IMR-90 (cell line): ENCODE measurements at regions not wholly inside any gene's neighbourhood (a gene's known extent, or its start where the extent isn't known, plus 50 kb on each side); places are given as distances from the start of the nearest gene placed in this dataset.

Experiments used
- ATAC-seq: fragments of 200-7000 bp; cut with Tn5 transposase; 2 replicates; pipeline ENCODE4 v1.9.1; 2020; ENCODE audit warnings: low read depth, mild to moderate bottlenecking, moderate library complexity
- BruUV-seq: library from RNA; stranded (reverse); fragments of 400-500 nt; replicated peaks from 2 replicates; lab custom pipeline; 2021; lab: Mats Ljungman, UMichigan
- CTCF ChIA-PET: fragments of 300-600 bp; formaldehyde crosslinking; extraction: SDS; loops from one replicate; lab custom pipeline; 2021; ENCODE audit warnings: antibody characterized with exemption; lab: Yijun Ruan, JAX
- POLR2A ChIA-PET: fragments of 300-600 bp; sonication (Branson Sonifier 250); formaldehyde crosslinking; loops from one replicate; lab custom pipeline; 2022; ENCODE audit warnings: antibody characterized with exemption; ENCODE audit not compliant: unreplicated experiment; lab: Charles Lee
- DNase-seq: peaks from one replicate; pipeline ENCODE4 v3.0.0; 2013
- H2AFZ ChIP-seq: replicated peaks from 2 replicates; pipeline ENCODE3; 2013; ENCODE audit warnings: low read length, mild to moderate bottlenecking; ENCODE audit not compliant: poor library complexity
- H2AK5ac ChIP-seq: 2 replicates; pipeline ENCODE4 v1.6.1; 2013; ENCODE audit warnings: low read depth, low read length, inconsistent platforms
- H2AK9ac ChIP-seq: replicated peaks from 2 replicates; pipeline ENCODE3; 2013; ENCODE audit warnings: mild to moderate bottlenecking, low read depth, low read length, moderate library complexity; ENCODE audit not compliant: poor library complexity
- H2BK120ac ChIP-seq: 2 replicates; pipeline ENCODE4 v1.6.1; 2013; ENCODE audit warnings: low read depth, low read length, inconsistent platforms
- H2BK15ac ChIP-seq: 3 replicates; pipeline ENCODE4 v1.6.1; 2013; ENCODE audit warnings: low read depth, low read length, inconsistent platforms
- H2BK20ac ChIP-seq: 2 replicates; pipeline ENCODE4 v1.6.1; 2013; ENCODE audit warnings: low read depth, mild to moderate bottlenecking, inconsistent platforms, low read length, moderate library complexity
- H2BK5ac ChIP-seq: 2 replicates; pipeline ENCODE4 v1.6.1; 2013; ENCODE audit warnings: mild to moderate bottlenecking, low read depth, low read length, inconsistent platforms; ENCODE audit not compliant: poor library complexity, severe bottlenecking
- H3K14ac ChIP-seq: replicated peaks from 2 replicates; pipeline ENCODE4 v1.6.1; 2013; ENCODE audit warnings: low read depth, low read length, inconsistent platforms
- H3K18ac ChIP-seq: 2 replicates; pipeline ENCODE4 v1.6.1; 2013; ENCODE audit warnings: low read depth, low read length, control low read depth
- H3K23ac ChIP-seq: 2 replicates; pipeline ENCODE4 v1.6.1; 2013; ENCODE audit warnings: low read depth, low read length, inconsistent platforms
- H3K27ac ChIP-seq: 2 replicates; pipeline ENCODE4 v1.5.1; 2013; ENCODE audit warnings: mild to moderate bottlenecking, control low read depth, low read length; ENCODE audit not compliant: insufficient read depth
- H3K27me3 ChIP-seq: 2 replicates; pipeline ENCODE4 v1.6.1; 2013; ENCODE audit warnings: low read length; ENCODE audit not compliant: control insufficient read depth, insufficient read depth
- H3K36me3 ChIP-seq: 2 replicates; pipeline ENCODE4 v1.6.1; 2013; ENCODE audit warnings: low read length, mixed read lengths; ENCODE audit not compliant: control insufficient read depth, insufficient read depth
- H3K4ac ChIP-seq: 2 replicates; pipeline ENCODE4 v1.6.1; 2013; ENCODE audit warnings: low read depth, low read length, inconsistent platforms
- H3K4me1 ChIP-seq: 2 replicates; pipeline ENCODE4 v1.6.1; 2013; ENCODE audit warnings: low read length, mixed read lengths; ENCODE audit not compliant: control insufficient read depth, insufficient read depth
- H3K4me2 ChIP-seq: 2 replicates; pipeline ENCODE4 v1.6.1; 2013; ENCODE audit warnings: low read depth, mild to moderate bottlenecking, control low read depth, low read length, moderate library complexity
- H3K4me3 ChIP-seq: 2 replicates; pipeline ENCODE4 v1.5.1; 2013; ENCODE audit warnings: low read depth, mild to moderate bottlenecking, control low read depth, low read length, moderate library complexity; ENCODE audit not compliant: insufficient read depth
- H3K56ac ChIP-seq: 2 replicates; pipeline ENCODE4 v1.6.1; 2013; ENCODE audit warnings: low read length, inconsistent platforms; ENCODE audit not compliant: insufficient read depth; ENCODE audit errors: extremely low read depth
- H3K79me1 ChIP-seq, 2 experiments: 2 replicates each; pipeline ENCODE4 v1.6.1; 2013; ENCODE audit warnings: low read length in 2 of 2, inconsistent platforms in 1 of 2, low read depth in 1 of 2
- H3K9ac ChIP-seq: 2 replicates; pipeline ENCODE4 v1.6.1; 2013; ENCODE audit warnings: low read depth, low read length, control low read depth
- H3K9me1 ChIP-seq: 2 replicates; pipeline ENCODE4 v1.6.1; 2013; ENCODE audit warnings: low read length, inconsistent platforms; ENCODE audit not compliant: insufficient read depth
- H3K9me3 ChIP-seq: 2 replicates; pipeline ENCODE4 v1.6.1; 2013; ENCODE audit warnings: low read length; ENCODE audit not compliant: control insufficient read depth, insufficient read depth
- H4K20me1 ChIP-seq: 2 replicates; pipeline ENCODE4 v1.6.1; 2013; ENCODE audit warnings: low read length, inconsistent platforms; ENCODE audit not compliant: insufficient read depth
- H4K5ac ChIP-seq: 2 replicates; pipeline ENCODE4 v1.6.1; 2013; ENCODE audit warnings: mild to moderate bottlenecking, low read depth, low read length, control low read depth
- H4K8ac ChIP-seq, 2 experiments: 2 replicates each; pipeline ENCODE4 v1.6.1; 2013; ENCODE audit warnings: low read depth in 2 of 2, low read length in 2 of 2, control low read depth in 1 of 2, inconsistent platforms in 1 of 2
- H4K91ac ChIP-seq: 2 replicates; pipeline ENCODE4 v1.6.1; 2013; ENCODE audit warnings: low read depth, low read length, inconsistent platforms; ENCODE audit not compliant: insufficient read depth
- CEBPB ChIP-seq: IDR thresholded peaks from 2 replicates; pipeline ENCODE4 v1.6.1; 2012; ENCODE audit warnings: low read depth, low read length, improper control_type of control experiment
- CHD1 ChIP-seq: IDR thresholded peaks from 2 replicates; pipeline ENCODE4 v1.6.1; 2012; ENCODE audit warnings: low read depth, low read length, improper control_type of control experiment
- FOS ChIP-seq: fragments of 150-350 bp; IDR thresholded peaks from 2 replicates; pipeline ENCODE4 v1.6.1; 2016; ENCODE audit warnings: low read depth, low read length
- MAZ ChIP-seq: IDR thresholded peaks from 2 replicates; pipeline ENCODE4 v1.6.1; 2012; ENCODE audit warnings: low read depth, mild to moderate bottlenecking, low read length, improper control_type of control experiment, moderate library complexity, borderline replicate concordance
- POLR2A ChIP-seq: IDR thresholded peaks from 2 replicates; pipeline ENCODE4 v1.6.1; 2012; ENCODE audit warnings: mild to moderate bottlenecking, low read depth, low read length
- WGBS, 2 experiments: methylation state at CpG; one replicate each; pipeline versions ENCODE4 v1.1.5 to v1.1.7; 2013; ENCODE audit warnings: missing lambda C conversion rate in 2 of 2; ENCODE audit not compliant: insufficient read length in 1 of 2; ENCODE audit errors: extremely low coverage in 2 of 2; 5-methylcytosine and 5-hydroxymethylcytosine counted together
- dilution Hi-C: fragments of 300-500 bp; cut with HindIII; formaldehyde crosslinking; loops from one replicate; pipeline ENCODE4 v1.14.3; 2018; ENCODE audit warnings: low sequenced_read_pairs; ENCODE audit not compliant: unreplicated experiment
- in situ Hi-C: fragments of 300-500 bp; cut with MboI; formaldehyde crosslinking; loops from 3 replicates; pipeline ENCODE4 v1.14.3; 2019; ENCODE audit warnings: low sequenced_read_pairs, inconsistent platforms, mixed read lengths
- intact Hi-C: fragments of 100-400 bp; cut with micrococcal nuclease; formaldehyde crosslinking; loops from 2 replicates; pipeline ENCODE4 v1.10.0; 2022
- TF ChIP-seq, protein P1 (sequence below): fragments of 150-350 bp; IDR thresholded peaks from 2 replicates; pipeline ENCODE4 v1.6.1; 2017; ENCODE audit warnings: mild to moderate bottlenecking, antibody characterized with exemption, low read length, low read depth
- TF ChIP-seq, protein P2 (sequence below): fragments of 150-350 bp; IDR thresholded peaks from 2 replicates; pipeline ENCODE4 v1.6.1; 2016; ENCODE audit warnings: low read depth, mild to moderate bottlenecking, low read length, moderate library complexity, borderline replicate concordance

DNA sequence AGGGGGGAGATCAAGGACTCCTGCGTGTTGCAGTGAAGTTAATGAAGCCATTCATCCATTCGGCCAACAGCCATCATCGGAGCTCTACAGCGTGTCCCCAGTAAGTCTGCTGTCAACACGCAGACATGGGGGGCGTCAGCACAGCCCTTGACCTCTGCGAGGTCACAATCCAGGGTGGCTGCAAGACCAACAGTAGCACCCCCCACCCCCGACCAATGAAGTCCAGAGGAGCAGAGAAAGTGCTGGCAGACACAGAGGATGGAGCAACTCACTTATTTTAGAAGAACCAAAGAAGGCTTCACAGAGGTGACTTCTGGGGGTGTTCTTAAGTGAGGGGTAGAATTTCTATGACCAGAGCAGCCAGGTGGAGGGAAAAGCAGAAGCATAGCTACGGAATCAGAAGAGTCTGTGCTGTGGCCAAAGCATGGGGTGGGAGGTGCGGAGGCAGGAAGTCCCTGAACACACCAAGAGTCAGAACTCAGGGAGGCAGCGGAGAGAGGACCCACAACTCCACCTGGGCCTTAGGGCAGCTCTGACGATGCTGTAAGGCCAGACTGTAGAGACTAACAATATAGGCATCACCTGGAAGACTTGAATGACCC is 185.4 kb downstream of the FOXO1 start:
- 20% methylated on average over 1 of the region's 12 CpGs; no CpG with 5 or more reads in 1 of the 2 experiments for WGBS, 2 experiments

More for the DNA sequence above, 185.4 kb downstream of the FOXO1 start:
- Histone ChIP-seq H2AK9ac (no peak overlapping the region), H4K91ac (no peak overlapping the region), H3K27ac (no peak overlapping the region), H2AFZ (no peak overlapping the region), H2AK5ac (no peak overlapping the region), H2BK15ac (no peak overlapping the region), H4K5ac (no peak overlapping the region), H3K9me1 (no peaks in the 10 kb centered on the region), H3K4me1 (no peaks in the 10 kb centered on the region), H3K4me3 (no peak overlapping the region), H3K4me2 (no peak overlapping the region), H3K9ac (no peak overlapping the region), H3K18ac (no peak overlapping the region), H3K14ac (no peak overlapping the region), H2BK120ac (no peak overlapping the region), H2BK5ac (no peak overlapping the region), H3K56ac (no peak overlapping the region), H3K4ac (no peak overlapping the region), H3K36me3 (no peaks in the 10 kb centered on the region), H3K27me3 (peaks cover 2% of the 10 kb centered on the region; the same call in 1 of the 2 replicates), H4K8ac (no peak overlapping the region), H3K9me3 (peaks cover 2% of the 10 kb centered on the region; the same call in 1 of the 2 replicates), H3K23ac (no peak overlapping the region), H3K79me1 (no peaks in the 10 kb centered on the region), H2BK20ac (no peak overlapping the region), H4K20me1 (no peaks in the 10 kb centered on the region)
- in situ Hi-C loops (no loop called here), intact Hi-C loops (no loop called here), dilution Hi-C loops (no loop called here)
- no peak for ATAC-seq
- CTCF ChIA-PET, result no interaction called here
- TF ChIP-seq FOS, result no peak
- TF ChIP-seq, protein P1, sequence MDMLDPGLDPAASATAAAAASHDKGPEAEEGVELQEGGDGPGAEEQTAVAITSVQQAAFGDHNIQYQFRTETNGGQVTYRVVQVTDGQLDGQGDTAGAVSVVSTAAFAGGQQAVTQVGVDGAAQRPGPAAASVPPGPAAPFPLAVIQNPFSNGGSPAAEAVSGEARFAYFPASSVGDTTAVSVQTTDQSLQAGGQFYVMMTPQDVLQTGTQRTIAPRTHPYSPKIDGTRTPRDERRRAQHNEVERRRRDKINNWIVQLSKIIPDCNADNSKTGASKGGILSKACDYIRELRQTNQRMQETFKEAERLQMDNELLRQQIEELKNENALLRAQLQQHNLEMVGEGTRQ, result no peak
- TF ChIP-seq, protein P2, sequence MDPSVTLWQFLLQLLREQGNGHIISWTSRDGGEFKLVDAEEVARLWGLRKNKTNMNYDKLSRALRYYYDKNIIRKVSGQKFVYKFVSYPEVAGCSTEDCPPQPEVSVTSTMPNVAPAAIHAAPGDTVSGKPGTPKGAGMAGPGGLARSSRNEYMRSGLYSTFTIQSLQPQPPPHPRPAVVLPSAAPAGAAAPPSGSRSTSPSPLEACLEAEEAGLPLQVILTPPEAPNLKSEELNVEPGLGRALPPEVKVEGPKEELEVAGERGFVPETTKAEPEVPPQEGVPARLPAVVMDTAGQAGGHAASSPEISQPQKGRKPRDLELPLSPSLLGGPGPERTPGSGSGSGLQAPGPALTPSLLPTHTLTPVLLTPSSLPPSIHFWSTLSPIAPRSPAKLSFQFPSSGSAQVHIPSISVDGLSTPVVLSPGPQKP, result no peak
- TF ChIP-seq CEBPB, result no peak
- TF ChIP-seq MAZ, result no peak
- no peak for TF ChIP-seq POLR2A
- TF ChIP-seq CHD1, result no peak
- POLR2A ChIA-PET, result no interaction called here
- no peak for DNase-seq
- no TSS peak for BruUV-seq
